ENCODE measurements at regions not wholly inside any gene's neighbourhood (a gene's known extent, or its start where the extent isn't known, plus 50 kb on each side); places are given as distances from the start of the nearest gene placed in this dataset.

GRCh38 chr16:26680671-26681070 is 386.1 kb upstream of the C16orf82 start:
- TF ChIP-seq EZH2phosphoT487 (IDR thresholded peaks at IDR 0.05; ENCODE audit: borderline replicate concordance, low read length) = no peak
- TF ChIP-seq CTCF (IDR thresholded peaks at IDR 0.05; ENCODE audit: low read depth, low read length, poor library complexity, severe bottlenecking) = no peak
- no peaks in the 10 kb centered on the region; the same call in 1 of the 2 replicates for H3K4me1 ChIP-seq (ENCODE audit: control insufficient read depth, low read length)
- no peak overlapping the region for H3K27ac ChIP-seq (ENCODE audit: low read depth, low read length)
- no peaks in the 10 kb centered on the region for H3F3A ChIP-seq (ENCODE audit: control insufficient read depth, insufficient read depth)
- no peaks in the 10 kb centered on the region for H4K20me1 ChIP-seq (ENCODE audit: control insufficient read depth, insufficient read depth, low read depth, low read length)
- H3K4me2 ChIP-seq (ENCODE audit: low read length) = no peak overlapping the region
- no peaks in the 10 kb centered on the region for H3K36me3 ChIP-seq (ENCODE audit: control insufficient read depth, low read length)
- no peaks in the 10 kb centered on the region for H3K79me2 ChIP-seq (ENCODE audit: control insufficient read depth, low read length)
- no peak overlapping the region for H3K4me3 ChIP-seq (ENCODE audit: low read length)
- no peaks in the 10 kb centered on the region for H3K9me2 ChIP-seq (replicated peaks; ENCODE audit: control insufficient read depth, low read length)
- H3K27me3 ChIP-seq (ENCODE audit: control insufficient read depth, low read length) = no peaks in the 10 kb centered on the region
- H3K9me3 ChIP-seq (ENCODE audit: control insufficient read depth, insufficient read depth, low read length) = no peaks in the 10 kb centered on the region

- Histone ChIP-seq H3F3A (ENCODE audit: control insufficient read depth, insufficient read depth) (no peaks in the 10 kb centered on the region), H3K36me3 (ENCODE audit: control insufficient read depth, low read length) (no peaks in the 10 kb centered on the region), H3K4me1 (ENCODE audit: control insufficient read depth, low read length) (no peaks in the 10 kb centered on the region), H3K9me2 (replicated peaks; ENCODE audit: control insufficient read depth, low read length) (no peaks in the 10 kb centered on the region), H3K27me3 (ENCODE audit: control insufficient read depth, low read length) (no peaks in the 10 kb centered on the region), H4K20me1 (ENCODE audit: control insufficient read depth, insufficient read depth, low read depth, low read length) (no peaks in the 10 kb centered on the region), H3K9me3 (ENCODE audit: control insufficient read depth, insufficient read depth, low read length) (no peaks in the 10 kb centered on the region), H3K27ac (ENCODE audit: low read depth, low read length) (no peak overlapping the region), H3K79me2 (ENCODE audit: control insufficient read depth, low read length) (no peaks in the 10 kb centered on the region), H3K4me2 (ENCODE audit: low read length) (no peak overlapping the region), H3K4me3 (ENCODE audit: low read length) (no peak overlapping the region)
- TF ChIP-seq EZH2phosphoT487 (IDR thresholded peaks at IDR 0.05; ENCODE audit: borderline replicate concordance, low read length) (no peak), CTCF (IDR thresholded peaks at IDR 0.05; ENCODE audit: low read depth, low read length, poor library complexity, severe bottlenecking) (no peak)
These were observed 378.6 kb upstream of the C16orf82 start for GRCh38 chr16:26688105-26688504.

- Histone ChIP-seq H3K27ac (ENCODE audit: low read depth, low read length) (no peak overlapping the region), H3K4me1 (ENCODE audit: control insufficient read depth, low read length) (no peaks in the 10 kb centered on the region), H3K79me2 (ENCODE audit: control insufficient read depth, low read length) (no peaks in the 10 kb centered on the region), H3K4me2 (ENCODE audit: low read length) (no peak overlapping the region), H3F3A (ENCODE audit: control insufficient read depth, insufficient read depth) (no peaks in the 10 kb centered on the region), H3K27me3 (ENCODE audit: control insufficient read depth, low read length) (no peaks in the 10 kb centered on the region), H3K4me3 (ENCODE audit: low read length) (no peak overlapping the region), H4K20me1 (ENCODE audit: control insufficient read depth, insufficient read depth, low read depth, low read length) (no peaks in the 10 kb centered on the region), H3K36me3 (ENCODE audit: control insufficient read depth, low read length) (no peaks in the 10 kb centered on the region), H3K9me2 (replicated peaks; ENCODE audit: control insufficient read depth, low read length) (no peaks in the 10 kb centered on the region), H3K9me3 (ENCODE audit: control insufficient read depth, insufficient read depth, low read length) (no peaks in the 10 kb centered on the region)
- no peak for TF ChIP-seq CTCF (IDR thresholded peaks at IDR 0.05; ENCODE audit: low read depth, low read length, poor library complexity, severe bottlenecking)
- TF ChIP-seq EZH2phosphoT487 (IDR thresholded peaks at IDR 0.05; ENCODE audit: borderline replicate concordance, low read length) = no peak
These were observed 378.0 kb upstream of the C16orf82 start for GRCh38 chr16:26688699-26689098.

- no peaks in the 10 kb centered on the region for H3K79me2 ChIP-seq (ENCODE audit: control insufficient read depth, low read length)
- TF ChIP-seq EZH2phosphoT487 (IDR thresholded peaks at IDR 0.05; ENCODE audit: borderline replicate concordance, low read length) = no peak
- H3K27ac ChIP-seq (ENCODE audit: low read depth, low read length) = no peak overlapping the region
- H3K36me3 ChIP-seq (ENCODE audit: control insufficient read depth, low read length) = no peaks in the 10 kb centered on the region
- H4K20me1 ChIP-seq (ENCODE audit: control insufficient read depth, insufficient read depth, low read depth, low read length) = no peaks in the 10 kb centered on the region
- no peak overlapping the region for H3K4me3 ChIP-seq (ENCODE audit: low read length)
- H3K4me2 ChIP-seq (ENCODE audit: low read length) = no peak overlapping the region
- H3F3A ChIP-seq (ENCODE audit: control insufficient read depth, insufficient read depth) = no peaks in the 10 kb centered on the region
- peaks cover 5% of the 10 kb centered on the region; the same call in 1 of the 2 replicates for H3K4me1 ChIP-seq (ENCODE audit: control insufficient read depth, low read length)
- H3K27me3 ChIP-seq (ENCODE audit: control insufficient read depth, low read length) = no peaks in the 10 kb centered on the region
- H3K9me3 ChIP-seq (ENCODE audit: control insufficient read depth, insufficient read depth, low read length) = no peaks in the 10 kb centered on the region
- H3K9me2 ChIP-seq (replicated peaks; ENCODE audit: control insufficient read depth, low read length) = no peaks in the 10 kb centered on the region
These were observed 374.1 kb upstream of the C16orf82 start for GRCh38 chr16:26692658-26693057.
